Small intestine (tissue), 7 donors: ENCODE measurements at regions not wholly inside any gene's neighbourhood (a gene's known extent, or its start where the extent isn't known, plus 50 kb on each side); places are given as distances from the start of the nearest gene placed in this dataset.
A peak's percentile ranks its signal among the peaks of the same experiment; 100 is the strongest.
"Not testable (repeated sequence)": the region's sequence is repeated elsewhere in the genome, so short reads cannot be mapped to it uniquely, and the experiment has no call there.

Source experiments
- DNase-seq, 2 donors: peaks; one replicate each; pipeline versions ENCODE4 v3.0.0 to v3.0.0-alpha.2; 2013
- FAIRE-seq: peaks from 2 replicates; lab custom pipeline; 2012; peaks lifted over from hg19 to GRCh38; lab: Jason Lieb, UNC
- H3K27ac ChIP-seq, 3 donors: one replicate each; pipeline ENCODE4 v1.5.1; 2013; ENCODE audit warnings: low read length in 2 of 3, mild to moderate bottlenecking in 2 of 3, control low read depth in 1 of 3, inconsistent platforms in 1 of 3, low read depth in 1 of 3, moderate library complexity in 1 of 3
- H3K27me3 ChIP-seq, 3 donors: one replicate each; pipeline ENCODE4 v1.6.1; 2013; ENCODE audit warnings: low read length in 3 of 3, inconsistent platforms in 1 of 3; ENCODE audit not compliant: control insufficient read depth in 3 of 3, insufficient read depth in 3 of 3
- H3K36me3 ChIP-seq, 3 donors: one replicate each; pipeline ENCODE4 v1.6.1; 2013; ENCODE audit warnings: low read length in 3 of 3, inconsistent platforms in 1 of 3, low read depth in 1 of 3, mild to moderate bottlenecking in 1 of 3, moderate library complexity in 1 of 3; ENCODE audit not compliant: control insufficient read depth in 3 of 3, insufficient read depth in 2 of 3
- H3K4me1 ChIP-seq, 3 donors: one replicate each; pipeline ENCODE4 v1.6.1; 2013; ENCODE audit warnings: low read length in 2 of 3, inconsistent platforms in 1 of 3, low read depth in 1 of 3, mild to moderate bottlenecking in 1 of 3, moderate library complexity in 1 of 3; ENCODE audit not compliant: control insufficient read depth in 3 of 3, insufficient read depth in 2 of 3
- H3K4me3 ChIP-seq, 3 donors: one replicate each; pipeline ENCODE4 v1.5.1; 2013; ENCODE audit warnings: low read length in 3 of 3, control low read depth in 1 of 3, inconsistent platforms in 1 of 3, low read depth in 1 of 3, mild to moderate bottlenecking in 1 of 3, moderate library complexity in 1 of 3
- H3K9me3 ChIP-seq, 2 donors: one replicate each; pipeline ENCODE4 v1.6.1; 2013; ENCODE audit warnings: low read depth in 1 of 2, low read length in 1 of 2; ENCODE audit not compliant: control insufficient read depth in 2 of 2, insufficient read depth in 1 of 2
- WGBS, 3 donors: extraction: QIAGEN DNeasy Blood & Tissue Kit; methylation state at CpG; one replicate each; pipeline ENCODE4 v1.1.7; 2013; 5-methylcytosine and 5-hydroxymethylcytosine counted together
- donor health status: healthy with polysubstance abuse.
- donor health status: control.
- donor health status: control.
- donor health status: Bipolar disorder and iron deficiency.
- donor health status: healthy.

DNA sequence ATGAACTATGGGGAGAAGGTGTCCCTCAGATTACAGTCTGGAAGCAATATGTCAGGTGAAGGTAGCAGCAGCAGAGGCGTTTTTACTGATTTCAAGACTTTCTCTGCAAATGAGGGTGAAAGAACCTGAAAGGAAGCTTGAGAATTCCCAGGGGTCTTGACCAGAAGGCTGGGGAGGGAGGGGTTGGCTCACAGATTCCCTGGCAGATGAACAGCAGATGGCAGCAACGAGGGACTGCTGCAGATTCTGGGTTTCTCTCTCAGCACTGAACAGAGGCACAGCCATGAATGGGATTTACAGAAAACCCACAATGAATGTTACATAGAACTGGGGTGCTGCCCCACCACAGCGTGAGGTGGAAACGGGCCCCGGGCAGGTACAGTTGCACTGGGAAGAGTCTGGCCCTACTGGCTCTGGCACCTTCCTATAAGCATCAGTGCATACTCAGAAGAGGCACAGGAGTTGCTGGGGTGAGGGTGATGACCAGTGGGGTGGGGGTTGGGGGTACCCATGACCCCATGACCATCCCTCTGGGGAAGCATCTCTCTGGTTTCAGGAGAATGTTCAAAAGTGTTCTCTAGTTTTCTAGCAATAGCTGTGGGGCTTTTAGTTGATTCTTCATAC, 317.8 kb downstream of the SH2D4B start:
- H3K27me3 ChIP-seq, result no peaks in the 10 kb centered on the region
- no peak overlapping the region for H3K27ac ChIP-seq
- H3K4me3 ChIP-seq, result no peak overlapping the region
- FAIRE-seq (no peak), DNase-seq (peak in 1 of 2 donors; percentile 6)
- H3K36me3 ChIP-seq, result no peaks in the 10 kb centered on the region
- H3K4me1 ChIP-seq, result no peaks in the 10 kb centered on the region
- no peaks in the 10 kb centered on the region for H3K9me3 ChIP-seq
- 40 to 55% (median 45%) methylated on average over 5 of the region's 5 CpGs for WGBS, 3 donors

DNA sequence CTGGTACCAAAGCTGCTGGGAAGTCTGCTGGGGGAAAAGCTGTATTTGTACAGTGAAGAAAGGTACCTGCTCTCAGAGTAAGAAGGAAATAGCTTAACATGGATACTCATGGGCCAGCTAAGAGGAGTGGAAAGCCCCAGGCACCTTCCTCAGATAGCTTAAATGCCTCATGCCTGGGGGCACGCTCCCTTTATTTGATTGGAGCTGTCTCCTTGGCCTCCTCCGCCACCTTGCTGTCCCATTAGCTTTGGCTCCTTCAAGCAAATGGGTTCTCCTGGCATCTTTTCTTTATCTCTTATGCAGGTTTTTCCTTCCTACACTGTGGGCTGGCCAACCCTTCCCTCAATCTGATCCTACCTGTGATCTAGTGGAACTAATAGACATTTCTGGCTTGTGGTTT, 318.5 kb downstream of the SH2D4B start:
- Histone ChIP-seq H3K36me3 (no peaks in the 10 kb centered on the region), H3K9me3 (no peaks in the 10 kb centered on the region), H3K27ac (no peak overlapping the region), H3K4me1 (no peaks in the 10 kb centered on the region), H3K27me3 (no peaks in the 10 kb centered on the region), H3K4me3 (no peak overlapping the region)
- DNase-seq (no peak), FAIRE-seq (no peak)
- WGBS, 3 donors, result 85 to 95% (median 92%) methylated on average over 2 of the region's 2 CpGs

DNA sequence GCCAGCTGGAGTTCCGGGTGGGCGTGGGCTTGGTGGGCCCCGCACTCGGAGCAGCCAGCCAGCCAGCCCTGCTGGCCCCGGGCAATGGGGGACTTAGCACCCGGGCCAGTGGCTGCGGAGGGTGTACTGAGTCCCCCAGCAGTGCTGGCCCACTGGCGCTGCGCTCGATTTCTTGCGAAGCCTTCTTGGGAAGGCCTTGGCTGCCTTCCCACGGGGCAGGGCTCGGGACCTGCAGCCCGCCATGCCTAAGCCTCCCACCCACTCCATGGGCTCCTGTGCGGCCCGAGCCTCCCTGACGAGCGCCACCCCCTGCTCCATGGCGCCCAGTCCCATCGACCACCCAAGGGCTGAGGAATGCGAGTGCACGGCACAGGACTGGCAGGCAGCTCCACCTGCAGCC, 321.6 kb downstream of the SH2D4B start:
- not testable (repeated sequence) for H3K27me3 ChIP-seq, H3K4me3 ChIP-seq, DNase-seq, H3K27ac ChIP-seq, H3K9me3 ChIP-seq, H3K4me1 ChIP-seq, H3K36me3 ChIP-seq, FAIRE-seq
- 94 to 96% (median 95%) methylated on average over 12 to 22 of the region's 22 CpGs for WGBS, 3 donors

DNA sequence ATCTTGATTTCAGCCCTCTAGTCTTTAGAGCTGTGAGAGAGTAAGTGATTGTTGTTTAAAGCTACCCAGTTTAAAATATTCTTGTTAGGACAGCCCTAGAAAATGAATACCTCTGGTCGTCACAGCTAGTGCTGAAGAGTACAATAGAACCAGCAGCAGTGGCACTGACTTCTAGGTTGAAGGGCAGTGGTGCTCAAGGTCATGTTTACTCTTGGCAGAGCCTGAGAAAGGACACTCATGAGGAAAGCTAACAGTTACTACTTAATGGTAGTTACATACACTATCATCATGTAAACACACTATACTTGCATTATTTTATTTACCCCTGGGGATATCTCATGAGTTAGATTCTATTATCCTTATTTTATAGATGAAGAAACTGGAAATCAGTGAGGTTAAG, 323.0 kb downstream of the SH2D4B start:
- Histone ChIP-seq H3K27ac (no peak overlapping the region), H3K4me3 (no peak overlapping the region), H3K9me3 (no peaks in the 10 kb centered on the region), H3K36me3 (no peaks in the 10 kb centered on the region), H3K4me1 (no peaks in the 10 kb centered on the region), H3K27me3 (no peaks in the 10 kb centered on the region)
- WGBS, 3 donors, result 33 to 50% (median 38%) methylated on average over 1 of the region's 1 CpG
- DNase-seq, result no peak
- no peak for FAIRE-seq

DNA sequence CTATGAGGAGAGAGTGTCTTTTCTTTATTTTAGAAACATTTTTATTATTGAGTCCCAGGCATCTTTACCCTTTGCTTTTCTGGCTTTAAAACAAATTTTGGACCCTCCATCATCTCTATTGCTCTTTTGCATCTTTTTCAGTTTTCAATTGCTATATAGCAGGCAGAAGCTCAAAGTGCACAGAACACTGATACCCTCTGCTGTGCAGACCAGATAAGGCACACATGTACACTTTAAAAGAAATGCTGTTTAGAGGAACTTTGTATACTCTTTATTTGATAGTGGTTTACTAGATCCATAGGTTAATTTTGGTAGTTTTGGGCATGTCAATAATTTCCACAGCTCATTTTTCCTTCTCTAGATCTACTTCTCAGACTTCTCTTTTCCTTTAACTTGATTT, 324.2 kb downstream of the SH2D4B start:
- H3K9me3 ChIP-seq, result no peaks in the 10 kb centered on the region
- DNase-seq, result no peak
- H3K4me3 ChIP-seq, result no peak overlapping the region
- no peaks in the 10 kb centered on the region for H3K36me3 ChIP-seq
- H3K27me3 ChIP-seq, result no peaks in the 10 kb centered on the region
- H3K27ac ChIP-seq, result no peak overlapping the region
- no peak for FAIRE-seq
- no peaks in the 10 kb centered on the region for H3K4me1 ChIP-seq

DNA sequence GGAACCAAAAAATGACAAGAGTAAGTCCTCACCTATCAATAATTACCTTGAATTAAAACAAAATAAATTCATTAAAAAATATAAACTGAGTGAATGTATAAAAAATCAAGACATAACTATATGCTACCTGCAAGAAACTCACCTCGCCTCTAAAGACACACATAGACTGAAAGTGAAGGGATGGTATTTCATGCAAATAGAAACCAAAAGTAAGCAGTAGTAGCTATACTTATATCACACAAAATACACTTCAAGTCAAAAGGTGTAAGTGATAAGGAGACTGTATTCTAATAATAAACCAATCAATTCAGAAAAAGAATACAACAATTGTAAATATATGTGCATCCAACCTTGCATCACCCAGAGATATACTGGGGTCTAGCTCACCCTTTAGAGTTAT, 332.6 kb downstream of the SH2D4B start:
- Histone ChIP-seq H3K36me3 (no peaks in the 10 kb centered on the region), H3K27ac (no peak overlapping the region), H3K4me3 (no peak overlapping the region), H3K4me1 (no peaks in the 10 kb centered on the region), H3K27me3 (no peaks in the 10 kb centered on the region), H3K9me3 (no peaks in the 10 kb centered on the region)
- 63 to 80% (median 67%) methylated on average over 1 of the region's 1 CpG for WGBS, 3 donors
- DNase-seq, result no peak
- no peak for FAIRE-seq

DNA sequence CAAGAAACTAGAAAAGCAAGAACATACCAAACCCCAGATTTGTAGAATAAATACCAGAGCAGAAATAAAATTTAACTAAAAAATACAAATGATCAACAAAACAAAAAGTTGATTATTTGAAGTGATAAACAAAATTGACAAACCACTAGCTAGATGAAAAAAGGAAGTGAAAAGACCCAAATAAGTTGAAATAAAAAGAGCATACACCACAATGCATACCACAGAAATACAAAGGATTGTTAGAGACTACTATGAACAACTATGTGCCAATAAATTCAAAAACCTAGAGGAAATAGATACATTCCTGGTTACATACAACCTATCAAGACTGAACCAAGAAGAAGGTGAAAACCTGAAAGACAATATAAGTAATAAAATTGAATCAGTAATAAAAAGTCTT, 333.4 kb downstream of the SH2D4B start:
- DNase-seq (no peak), FAIRE-seq (no peak)
- no peaks in the 10 kb centered on the region for H3K4me1 ChIP-seq
- no peak overlapping the region for H3K4me3 ChIP-seq
- H3K9me3 ChIP-seq, result no peaks in the 10 kb centered on the region
- no peaks in the 10 kb centered on the region for H3K36me3 ChIP-seq
- no peak overlapping the region for H3K27ac ChIP-seq
- no peaks in the 10 kb centered on the region for H3K27me3 ChIP-seq

DNA sequence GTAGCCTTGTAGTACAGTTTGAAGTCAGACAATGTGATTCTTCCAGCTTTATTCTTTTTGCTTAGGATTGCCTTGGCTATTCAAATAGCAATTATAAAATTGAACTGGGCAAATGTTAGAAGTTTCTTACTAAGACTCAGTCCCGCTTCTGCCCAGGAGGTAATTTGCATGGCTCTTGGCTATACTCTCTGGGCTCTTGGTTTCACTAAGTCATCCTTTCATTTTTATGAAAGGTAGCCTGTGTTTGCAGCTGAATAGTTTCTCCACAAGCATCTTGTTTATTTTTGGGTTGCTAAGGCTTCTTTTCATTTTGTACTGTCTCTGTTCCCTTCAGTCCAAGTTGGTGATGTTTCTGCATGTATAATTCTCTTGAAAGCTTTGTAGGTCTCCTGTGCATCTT, 340.6 kb downstream of the SH2D4B start:
- Histone ChIP-seq H3K27me3 (no peaks in the 10 kb centered on the region), H3K4me1 (no peaks in the 10 kb centered on the region), H3K36me3 (no peaks in the 10 kb centered on the region), H3K9me3 (no peaks in the 10 kb centered on the region), H3K27ac (no peak overlapping the region), H3K4me3 (no peak overlapping the region)
- no peak for DNase-seq
- no peak for FAIRE-seq
- 86 to 93% (median 91%) methylated on average over 1 of the region's 1 CpG for WGBS, 3 donors

DNA sequence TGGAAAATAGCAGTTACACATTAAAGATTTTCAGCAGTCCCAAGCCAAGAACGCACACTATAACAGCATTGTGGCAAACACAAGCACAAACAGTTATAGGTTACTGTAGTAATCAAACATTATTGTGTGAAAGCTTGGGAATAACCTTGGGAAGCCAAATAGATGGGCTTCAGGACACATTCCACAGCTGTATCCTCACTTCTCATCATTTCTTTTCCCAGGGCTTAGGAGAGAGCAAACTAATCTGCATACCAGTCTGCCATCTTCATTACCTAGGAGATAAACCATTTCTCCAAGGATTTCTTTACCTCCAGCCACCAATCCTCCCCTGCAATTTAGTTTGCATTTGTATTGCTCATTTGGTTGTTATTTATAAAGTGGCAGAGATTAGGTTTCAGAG, 352.4 kb downstream of the SH2D4B start:
- H3K9me3 ChIP-seq, result no peaks in the 10 kb centered on the region
- no peak overlapping the region for H3K27ac ChIP-seq
- no peaks in the 10 kb centered on the region for H3K27me3 ChIP-seq
- WGBS, 3 donors, result 71 to 76% (median 72%) methylated on average over 1 of the region's 1 CpG
- H3K4me3 ChIP-seq, result no peak overlapping the region
- H3K36me3 ChIP-seq, result no peaks in the 10 kb centered on the region
- H3K4me1 ChIP-seq, result no peaks in the 10 kb centered on the region
- no peak for FAIRE-seq
- DNase-seq, result no peak
